AML-193 (cell line): ENCODE measurements at regions not wholly inside any gene's neighbourhood (a gene's known extent, or its start where the extent isn't known, plus 50 kb on each side); places are given as distances from the start of the nearest gene placed in this dataset.

ENCODE experiments used
- DNase-seq, 2 experiments: peaks; one replicate each; lab custom pipeline; 2025; lab: John Stamatoyannopoulos, UW

GRCh38 chr4:123747016-123747415 is 350.4 kb downstream of the SPRY1 start:
- DNase-seq = no peak

- DNase-seq = no peak
Measured at GRCh38 chr4:123748806-123749205, 352.2 kb downstream of the SPRY1 start.

- no peak for DNase-seq
Measured at GRCh38 chr4:123749383-123749782, 352.8 kb downstream of the SPRY1 start.

- no peak for DNase-seq
Measured at GRCh38 chr4:123750044-123750443, 353.4 kb downstream of the SPRY1 start.

- no peak for DNase-seq
Measured at GRCh38 chr4:123755655-123756054, 359.1 kb downstream of the SPRY1 start.

- DNase-seq = no peak
Measured at GRCh38 chr4:123767806-123768205, 371.2 kb downstream of the SPRY1 start.

GRCh38 chr4:123770884-123771283 is 374.3 kb downstream of the SPRY1 start:
- DNase-seq = no peak

GRCh38 chr4:123776267-123776666 is 379.7 kb downstream of the SPRY1 start:
- DNase-seq = no peak

GRCh38 chr4:123777373-123777772 is 380.8 kb downstream of the SPRY1 start:
- no peak for DNase-seq

- DNase-seq = no peak
Measured at GRCh38 chr4:123783151-123783790, 386.7 kb downstream of the SPRY1 start.

- no peak for DNase-seq
Measured at GRCh38 chr4:123783921-123784320, 387.3 kb downstream of the SPRY1 start.

GRCh38 chr4:123784626-123785025 is 388.0 kb downstream of the SPRY1 start:
- no peak for DNase-seq

- no peak for DNase-seq
Measured at GRCh38 chr4:123785538-123785937, 388.9 kb downstream of the SPRY1 start.

GRCh38 chr4:123786163-123786915 is 389.7 kb downstream of the SPRY1 start:
- no peak for DNase-seq

GRCh38 chr4:123786920-123787319 is 390.3 kb downstream of the SPRY1 start:
- DNase-seq = no peak

- no peak for DNase-seq
Measured at GRCh38 chr4:123787512-123788080, 391.0 kb downstream of the SPRY1 start.

- DNase-seq = no peak
Measured at GRCh38 chr4:123788577-123788976, 392.0 kb downstream of the SPRY1 start.

GRCh38 chr4:123790681-123791080 is 394.1 kb downstream of the SPRY1 start:
- no peak for DNase-seq

GRCh38 chr4:123802082-123802645 is 405.6 kb downstream of the SPRY1 start:
- DNase-seq = no peak

GRCh38 chr4:123802933-123803332 is 406.3 kb downstream of the SPRY1 start:
- no peak for DNase-seq

GRCh38 chr4:123804196-123804721 is 407.7 kb downstream of the SPRY1 start:
- DNase-seq = no peak

- DNase-seq = no peak
Measured at GRCh38 chr4:123806056-123806455, 409.5 kb downstream of the SPRY1 start.

- no peak for DNase-seq
Measured at GRCh38 chr4:123807187-123807586, 410.6 kb downstream of the SPRY1 start.
